Heart left ventricle (tissue), 16 donors: ENCODE measurements at regions not wholly inside any gene's neighbourhood (a gene's known extent, or its start where the extent isn't known, plus 50 kb on each side); places are given as distances from the start of the nearest gene placed in this dataset.

Experiments used
- ATAC-seq, 4 donors: fragments of 200-7000 bp; cut with Tn5 transposase; one replicate each; pipeline ENCODE4 v1.9.1; 2020 to 2022; ENCODE audit warnings: moderate library complexity in 4 of 4, mild to moderate bottlenecking in 3 of 4, moderate number of reproducible peaks in 1 of 4
- DNase-seq, 5 donors: peaks; one replicate each; pipeline ENCODE4 v3.0.0-alpha.2; 2020
- H3K27ac ChIP-seq, 12 donors: fragments of 200-600 bp; sonication (generic) in 4 of 12; one replicate each; pipeline versions ENCODE4 v1.5.0 to v1.8.0; 2016 to 2022; ENCODE audit warnings: mild to moderate bottlenecking in 2 of 12
- H3K27me3 ChIP-seq, 9 donors: fragments of 200-600 bp; sonication (generic) in 2 of 9; one replicate each; pipeline versions ENCODE4 v1.5.1 to v1.8.0; 2016 to 2022; ENCODE audit warnings: mild to moderate bottlenecking in 3 of 9
- H3K36me3 ChIP-seq, 9 donors: fragments of 200-600 bp; sonication (generic) in 2 of 9; one replicate each; pipeline versions ENCODE4 v1.5.0 to v1.8.0; 2018 to 2022; ENCODE audit warnings: mild to moderate bottlenecking in 2 of 9
- H3K4me1 ChIP-seq, 12 donors: fragments of 200-600 bp; sonication (generic) in 4 of 12; one replicate each; pipeline versions ENCODE4 v1.5.0 to v1.8.0; 2016 to 2022; ENCODE audit warnings: mild to moderate bottlenecking in 3 of 12
- H3K4me3 ChIP-seq, 12 donors: fragments of 200-600 bp; sonication (generic) in 4 of 12; one replicate each; pipeline versions ENCODE4 v1.5.0 to v1.8.0; 2017 to 2022; ENCODE audit warnings: mild to moderate bottlenecking in 9 of 12, moderate library complexity in 4 of 12
- H3K9me3 ChIP-seq, 12 donors: fragments of 200-600 bp; sonication (generic) in 4 of 12; one replicate each; pipeline versions ENCODE4 v1.5.0 to v1.8.0; 2016 to 2022; ENCODE audit warnings: mild to moderate bottlenecking in 1 of 12
- CTCF ChIP-seq, 12 donors: fragments of 200-600 bp; sonication (generic) in 4 of 12; IDR thresholded peaks; one replicate each; pipeline versions ENCODE4 v1.5.0 to v1.8.0; 2018 to 2022; ENCODE audit warnings: antibody characterized with exemption in 12 of 12, mild to moderate bottlenecking in 5 of 12
- POLR2A ChIP-seq, 2 donors: fragments of 450-650 bp; IDR thresholded peaks; one replicate each; pipeline ENCODE4 v1.6.1; 2017; ENCODE audit warnings: antibody characterized with exemption in 2 of 2, mild to moderate bottlenecking in 2 of 2, moderate library complexity in 2 of 2
- WGBS, 4 donors: extraction: QIAGEN DNeasy Blood & Tissue Kit in 2 of 4; methylation state at CpG; one replicate each; pipeline versions ENCODE4 v1.1.5 to v1.1.7; 2013 to 2018; 5-methylcytosine and 5-hydroxymethylcytosine counted together
- intact Hi-C, 10 donors: fragments of 100-400 bp; cut with DNase I; formaldehyde crosslinking; loops; one replicate each; pipeline versions ENCODE4 v1.11.1 to v1.14.2; 2022
- donor health status: ischemic (EF 13 %, LVEDD 7.1; RV severe dilation, severe dysfunction).
- donor health status: healthy with polysubstance abuse.
- donor health status: DM: no; HTN: yes; CAD: no.
- donor health status: DM: no; HTN: no; CAD: no.
- donor health status: ischemic (EF 25% LVEDD 6.9; RV normal size, moderate dysfunction).
- donor health status: ischemic (EF 25% LVEDD 5.7; RV mildly dilated, moderate dysfunction).
- donor health status: healthy.
- donor health status: DM: yes; HTN: yes; CAD: no.
- donor health status: ischemic (EF 35%, LVEDD 5.7; RV mildly dilated, moderate dysfunction).
- donor health status: nonischemic (EF 11% LVEDD 7.7; RV severe dilation, severe dysfunction).
- donor health status: DM: yes; HTN: yes; CAD: no.
- donor health status: PGD.
- donor health status: ischemic (EF 29% LVEDD 5.4; RV normal size, mild dysfunction).
- donor health status: nonischemic (EF 23%, LVEDD 6.1; RV moderate dilation, normal function).

- Histone ChIP-seq H3K36me3 (no peaks in the 10 kb centered on the region), H3K27ac (no peak overlapping the region), H3K4me1 (no peaks in the 10 kb centered on the region), H3K4me3 (no peak overlapping the region), H3K9me3 (peaks cover 0 to 3% (median 0%) of the 10 kb centered on the region in 12 donors), H3K27me3 (peaks cover 0 to 3% (median 0%) of the 10 kb centered on the region in 9 donors)
- ATAC-seq (no peak), DNase-seq (no peak)
- intact Hi-C loops: no loop called here
- WGBS, 4 donors: 57 to 76% (median 65%) methylated on average over 8 of the region's 8 CpGs
- TF ChIP-seq POLR2A (IDR thresholded peaks at IDR 0.05) (no peak), CTCF (IDR thresholded peaks at IDR 0.05) (no peak)
Observed at GRCh38 chr4:188246488-188246887, 107.2 kb downstream of the TRIML1 start.

- WGBS, 4 donors: 73 to 82% (median 78%) methylated on average over 7 of the region's 7 CpGs
- no peak for TF ChIP-seq POLR2A (IDR thresholded peaks at IDR 0.05)
- TF ChIP-seq CTCF (IDR thresholded peaks at IDR 0.05): no peak
- Histone ChIP-seq H3K9me3 (peaks cover 0 to 4% (median 0%) of the 10 kb centered on the region in 12 donors), H3K4me1 (no peaks in the 10 kb centered on the region), H3K4me3 (no peak overlapping the region), H3K27ac (no peak overlapping the region), H3K36me3 (no peaks in the 10 kb centered on the region), H3K27me3 (no peaks in the 10 kb centered on the region)
- intact Hi-C loops: no loop called here
- DNase-seq (no peak), ATAC-seq (no peak)
Observed at GRCh38 chr4:188254211-188254610, 115.0 kb downstream of the TRIML1 start.

- intact Hi-C loops: no loop called here
- TF ChIP-seq POLR2A (IDR thresholded peaks at IDR 0.05) (no peak), CTCF (IDR thresholded peaks at IDR 0.05) (no peak)
- WGBS, 4 donors: 73 to 79% (median 76%) methylated on average over 10 of the region's 10 CpGs
- H3K27ac ChIP-seq: no peak overlapping the region
- H3K4me3 ChIP-seq: no peak overlapping the region
- ATAC-seq: no peak
- DNase-seq: no peak
- H3K9me3 ChIP-seq: peaks cover 0 to 3% (median 0%) of the 10 kb centered on the region in 12 donors
- no peaks in the 10 kb centered on the region for H3K4me1 ChIP-seq
- no peaks in the 10 kb centered on the region for H3K36me3 ChIP-seq
- no peaks in the 10 kb centered on the region for H3K27me3 ChIP-seq
Observed at GRCh38 chr4:188262464-188262863, 123.2 kb downstream of the TRIML1 start.

- Histone ChIP-seq H3K27ac (no peak overlapping the region), H3K4me1 (no peaks in the 10 kb centered on the region), H3K36me3 (no peaks in the 10 kb centered on the region), H3K27me3 (no peaks in the 10 kb centered on the region), H3K9me3 (peaks cover 0 to 3% (median 0%) of the 10 kb centered on the region in 12 donors), H3K4me3 (no peak overlapping the region)
- DNase-seq (no peak), ATAC-seq (no peak)
- TF ChIP-seq POLR2A (IDR thresholded peaks at IDR 0.05) (no peak), CTCF (IDR thresholded peaks at IDR 0.05) (no peak)
- 45 to 57% (median 54%) methylated on average over 5 of the region's 5 CpGs for WGBS, 4 donors
- intact Hi-C loops: no loop called here
Observed at GRCh38 chr4:188263321-188263720, 124.1 kb downstream of the TRIML1 start.
